ENCODE measurements at regions not wholly inside any gene's neighbourhood (a gene's known extent, or its start where the extent isn't known, plus 50 kb on each side); places are given as distances from the start of the nearest gene placed in this dataset.

DNA sequence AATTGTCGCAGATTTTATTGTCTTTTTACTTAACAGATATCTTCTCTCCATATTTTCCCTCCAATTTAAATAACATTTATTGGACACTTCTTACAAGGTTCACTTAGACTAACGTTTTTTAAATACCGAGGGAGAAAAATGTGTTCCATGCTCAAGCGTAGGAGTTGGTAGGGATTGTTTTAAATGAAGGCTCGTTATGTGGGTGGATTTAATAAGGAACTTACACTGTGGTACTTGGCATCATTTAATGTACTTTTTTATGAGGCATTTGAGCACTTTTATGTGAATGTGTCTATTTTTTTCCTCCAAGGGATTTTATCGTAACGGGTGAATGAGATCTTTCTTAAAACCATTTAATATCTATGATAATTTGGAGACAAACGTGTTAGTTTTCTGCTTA is 125.0 kb upstream of the MTHFD1L start:
- TF ChIP-seq TCF12 (IDR thresholded peaks at IDR 0.05; ENCODE audit: low read depth), result no peak
- TF ChIP-seq TEAD4 (IDR thresholded peaks at IDR 0.05), result no peak
- no peak for TF ChIP-seq TAF1 (IDR thresholded peaks at IDR 0.05; ENCODE audit: low read depth)
- no peak for TF ChIP-seq EP300 (IDR thresholded peaks at IDR 0.05; ENCODE audit: borderline replicate concordance)
- TF ChIP-seq EGR1 (IDR thresholded peaks at IDR 0.05), result no peak
- TF ChIP-seq YY1 (IDR thresholded peaks at IDR 0.05; ENCODE audit: low read depth), result no peak
- TF ChIP-seq ZBTB7A (IDR thresholded peaks at IDR 0.05; ENCODE audit: low read depth), result no peak
- TF ChIP-seq RAD21 (IDR thresholded peaks at IDR 0.05; ENCODE audit: low read depth), result no peak
- no peak for TF ChIP-seq CEBPB (IDR thresholded peaks at IDR 0.05)
- TF ChIP-seq FOXM1 (IDR thresholded peaks at IDR 0.05; ENCODE audit: borderline replicate concordance, low read depth), result no peak
- TF ChIP-seq, protein P1, sequence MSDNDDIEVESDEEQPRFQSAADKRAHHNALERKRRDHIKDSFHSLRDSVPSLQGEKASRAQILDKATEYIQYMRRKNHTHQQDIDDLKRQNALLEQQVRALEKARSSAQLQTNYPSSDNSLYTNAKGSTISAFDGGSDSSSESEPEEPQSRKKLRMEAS (IDR thresholded peaks at IDR 0.05), result no peak
- TF ChIP-seq, protein P2, sequence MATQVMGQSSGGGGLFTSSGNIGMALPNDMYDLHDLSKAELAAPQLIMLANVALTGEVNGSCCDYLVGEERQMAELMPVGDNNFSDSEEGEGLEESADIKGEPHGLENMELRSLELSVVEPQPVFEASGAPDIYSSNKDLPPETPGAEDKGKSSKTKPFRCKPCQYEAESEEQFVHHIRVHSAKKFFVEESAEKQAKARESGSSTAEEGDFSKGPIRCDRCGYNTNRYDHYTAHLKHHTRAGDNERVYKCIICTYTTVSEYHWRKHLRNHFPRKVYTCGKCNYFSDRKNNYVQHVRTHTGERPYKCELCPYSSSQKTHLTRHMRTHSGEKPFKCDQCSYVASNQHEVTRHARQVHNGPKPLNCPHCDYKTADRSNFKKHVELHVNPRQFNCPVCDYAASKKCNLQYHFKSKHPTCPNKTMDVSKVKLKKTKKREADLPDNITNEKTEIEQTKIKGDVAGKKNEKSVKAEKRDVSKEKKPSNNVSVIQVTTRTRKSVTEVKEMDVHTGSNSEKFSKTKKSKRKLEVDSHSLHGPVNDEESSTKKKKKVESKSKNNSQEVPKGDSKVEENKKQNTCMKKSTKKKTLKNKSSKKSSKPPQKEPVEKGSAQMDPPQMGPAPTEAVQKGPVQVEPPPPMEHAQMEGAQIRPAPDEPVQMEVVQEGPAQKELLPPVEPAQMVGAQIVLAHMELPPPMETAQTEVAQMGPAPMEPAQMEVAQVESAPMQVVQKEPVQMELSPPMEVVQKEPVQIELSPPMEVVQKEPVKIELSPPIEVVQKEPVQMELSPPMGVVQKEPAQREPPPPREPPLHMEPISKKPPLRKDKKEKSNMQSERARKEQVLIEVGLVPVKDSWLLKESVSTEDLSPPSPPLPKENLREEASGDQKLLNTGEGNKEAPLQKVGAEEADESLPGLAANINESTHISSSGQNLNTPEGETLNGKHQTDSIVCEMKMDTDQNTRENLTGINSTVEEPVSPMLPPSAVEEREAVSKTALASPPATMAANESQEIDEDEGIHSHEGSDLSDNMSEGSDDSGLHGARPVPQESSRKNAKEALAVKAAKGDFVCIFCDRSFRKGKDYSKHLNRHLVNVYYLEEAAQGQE (IDR thresholded peaks at IDR 0.05; ENCODE audit: low read depth), result no peak
- TF ChIP-seq CREB1 (IDR thresholded peaks at IDR 0.05; ENCODE audit: low read depth), result no peak
- no peak for TF ChIP-seq NFIC (IDR thresholded peaks at IDR 0.05)

DNA sequence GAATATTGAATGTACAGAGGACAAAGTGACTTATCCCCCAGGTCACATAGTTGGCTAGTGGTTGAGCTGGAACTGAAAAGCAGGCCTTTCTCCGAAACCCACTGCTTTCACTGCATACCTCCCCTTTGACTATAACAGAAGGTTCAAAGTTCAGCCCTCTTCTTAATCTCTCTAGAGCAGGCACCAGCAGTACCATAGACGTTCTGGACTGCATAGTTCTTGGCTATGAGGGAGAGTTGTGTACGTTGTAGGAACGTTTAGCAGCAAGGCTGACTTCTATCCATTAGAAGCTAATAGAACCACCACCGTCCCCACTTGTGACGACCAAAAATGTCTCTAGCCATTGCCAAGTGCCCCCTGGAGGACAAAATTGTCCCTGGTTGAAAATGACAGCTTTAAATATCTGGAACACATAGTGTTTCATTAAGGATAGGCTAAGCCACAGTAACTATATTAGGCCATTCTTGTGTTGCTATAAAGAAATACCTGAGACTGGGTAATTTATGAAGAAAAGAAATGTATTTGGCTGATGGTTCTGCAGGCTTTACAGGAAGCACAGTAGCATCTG is 123.8 kb upstream of the MTHFD1L start:
- TF ChIP-seq, protein P1 (IDR thresholded peaks at IDR 0.05), result no peak
- TF ChIP-seq FOXM1 (IDR thresholded peaks at IDR 0.05; ENCODE audit: borderline replicate concordance, low read depth) (no peak), RAD21 (IDR thresholded peaks at IDR 0.05; ENCODE audit: low read depth) (peak; percentile 54)

DNA sequence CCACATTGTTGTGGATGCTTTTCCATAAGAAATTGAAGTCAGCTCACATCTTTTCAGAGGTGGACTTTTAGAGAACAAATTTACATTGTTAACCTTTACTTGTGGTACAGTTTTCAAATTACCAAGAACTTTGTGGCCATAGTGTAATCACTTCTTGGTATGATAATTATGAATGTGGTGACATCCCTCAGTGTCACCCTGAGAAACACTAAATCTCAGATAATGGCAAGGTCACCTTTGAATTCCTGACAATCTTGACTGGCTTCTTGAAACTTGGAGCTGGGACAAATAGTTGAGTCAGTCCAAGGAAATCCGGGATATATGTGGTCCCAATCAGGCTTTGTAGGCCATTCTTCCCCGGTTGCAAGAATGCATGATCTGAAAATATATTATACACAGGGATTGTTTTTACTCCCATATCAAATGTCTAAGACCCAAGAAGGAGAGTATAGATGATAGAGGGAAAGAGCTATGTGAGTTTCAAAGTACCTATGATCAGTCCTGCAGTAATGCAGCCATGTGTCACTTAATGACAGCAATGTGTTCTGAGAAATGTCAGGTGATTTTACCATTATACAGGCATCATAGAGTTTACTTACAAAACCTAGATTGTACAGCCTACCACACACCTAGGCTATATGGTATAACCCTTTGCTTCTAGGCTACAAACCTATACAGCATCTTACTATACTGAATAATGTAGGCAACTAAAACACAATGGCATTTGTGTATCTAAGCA is 120.8 kb upstream of the MTHFD1L start:
- TF ChIP-seq NFIC (IDR thresholded peaks at IDR 0.05) (no peak), CREB1 (IDR thresholded peaks at IDR 0.05; ENCODE audit: low read depth) (no peak), EP300 (IDR thresholded peaks at IDR 0.05; ENCODE audit: borderline replicate concordance) (no peak), RAD21 (IDR thresholded peaks at IDR 0.05; ENCODE audit: low read depth) (no peak), CEBPB (IDR thresholded peaks at IDR 0.05) (no peak), FOXM1 (IDR thresholded peaks at IDR 0.05; ENCODE audit: borderline replicate concordance, low read depth) (no peak), TEAD4 (IDR thresholded peaks at IDR 0.05) (no peak), TCF12 (IDR thresholded peaks at IDR 0.05; ENCODE audit: low read depth) (no peak), EGR1 (IDR thresholded peaks at IDR 0.05) (no peak), TAF1 (IDR thresholded peaks at IDR 0.05; ENCODE audit: low read depth) (no peak), YY1 (IDR thresholded peaks at IDR 0.05; ENCODE audit: low read depth) (no peak), ZBTB7A (IDR thresholded peaks at IDR 0.05; ENCODE audit: low read depth) (no peak)
- TF ChIP-seq, protein P1 (IDR thresholded peaks at IDR 0.05), result no peak
- TF ChIP-seq, protein P2 (IDR thresholded peaks at IDR 0.05; ENCODE audit: low read depth), result no peak
- TF ChIP-seq, protein P3, sequence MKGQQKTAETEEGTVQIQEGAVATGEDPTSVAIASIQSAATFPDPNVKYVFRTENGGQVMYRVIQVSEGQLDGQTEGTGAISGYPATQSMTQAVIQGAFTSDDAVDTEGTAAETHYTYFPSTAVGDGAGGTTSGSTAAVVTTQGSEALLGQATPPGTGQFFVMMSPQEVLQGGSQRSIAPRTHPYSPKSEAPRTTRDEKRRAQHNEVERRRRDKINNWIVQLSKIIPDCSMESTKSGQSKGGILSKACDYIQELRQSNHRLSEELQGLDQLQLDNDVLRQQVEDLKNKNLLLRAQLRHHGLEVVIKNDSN (IDR thresholded peaks at IDR 0.05), result no peak

DNA sequence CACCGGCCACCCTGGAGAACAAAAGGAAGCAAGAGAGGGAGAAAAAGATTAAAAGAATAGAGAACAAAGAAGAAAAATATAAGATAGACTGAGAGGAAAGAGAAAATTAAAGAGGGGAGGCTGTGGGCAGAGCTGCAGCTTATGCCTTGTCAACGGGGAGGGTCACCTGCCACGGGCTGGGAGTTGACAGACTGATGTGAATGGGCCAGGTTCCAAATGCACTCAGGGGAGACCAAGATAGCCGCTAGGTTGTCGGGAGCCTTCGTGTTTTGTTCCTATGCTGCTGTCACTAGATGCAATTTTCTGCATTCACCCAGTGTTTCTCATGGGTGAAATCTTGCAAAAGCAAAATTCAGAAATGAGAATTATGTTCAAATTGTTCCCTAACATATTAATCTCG is 119.6 kb upstream of the MTHFD1L start:
- peak; percentile 39; the same call in 1 of the 2 replicates for TF ChIP-seq NFIC (IDR thresholded peaks at IDR 0.05)
- TF ChIP-seq CEBPB (IDR thresholded peaks at IDR 0.05), result no peak

DNA sequence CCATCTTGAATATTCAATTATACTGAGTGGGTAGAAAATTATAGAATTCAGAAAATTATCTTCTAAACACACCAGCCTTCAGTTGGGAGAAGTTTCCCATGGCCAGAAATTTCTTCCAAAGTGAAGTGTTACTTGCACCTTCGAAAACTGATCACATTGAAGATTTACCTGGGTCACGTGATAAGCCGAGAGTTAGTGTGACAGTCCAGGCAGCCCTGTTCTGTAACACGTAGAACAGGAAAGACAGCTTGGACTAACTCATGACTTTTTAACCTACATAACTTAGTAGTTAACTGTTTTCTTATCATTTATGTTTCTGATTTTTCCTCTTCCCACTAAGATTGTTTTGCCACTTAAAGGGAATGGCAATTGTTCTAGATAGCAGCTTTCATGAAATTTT is 118.3 kb upstream of the MTHFD1L start:
- TF ChIP-seq, protein P3 (IDR thresholded peaks at IDR 0.05), result peak; percentile 60
- no peak for TF ChIP-seq FOXM1 (IDR thresholded peaks at IDR 0.05; ENCODE audit: borderline replicate concordance, low read depth)
- no peak for TF ChIP-seq EGR1 (IDR thresholded peaks at IDR 0.05)
- TF ChIP-seq, protein P1 (IDR thresholded peaks at IDR 0.05), result no peak
